Activated CD4-positive, alpha-beta T cell treated with anti-CD3 and anti-CD28 coated beads, Interleukin-2, amount 50 U/mL, for 16 hours (primary cell): ENCODE measurements at regions not wholly inside any gene's neighbourhood (a gene's known extent, or its start where the extent isn't known, plus 50 kb on each side); places are given as distances from the start of the nearest gene placed in this dataset.

Source experiments
- DNase-seq: peaks from one replicate; pipeline ENCODE4 v3.0.0-alpha.2; 2020

DNA sequence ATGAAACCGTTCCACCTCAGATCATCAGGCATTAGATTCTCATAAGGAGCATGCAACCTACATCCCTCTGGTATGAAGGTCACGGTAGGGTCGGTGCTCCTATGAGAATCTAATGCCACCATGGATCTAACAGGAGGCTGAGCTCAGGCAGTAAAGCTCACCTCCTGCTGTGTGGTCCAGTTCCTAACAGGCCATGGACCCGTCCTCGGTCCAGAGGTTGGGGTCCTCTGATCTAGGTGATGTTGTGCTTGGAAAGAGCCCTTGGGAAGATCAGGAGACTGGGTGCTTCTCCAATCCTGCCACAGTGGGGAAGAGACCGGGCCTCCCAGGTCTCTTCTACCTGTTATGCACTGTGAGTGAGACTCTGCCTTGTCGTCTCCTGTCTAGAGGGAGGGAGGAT is 104.6 kb downstream of the ACKR3 start:
- DNase-seq = no peak

DNA sequence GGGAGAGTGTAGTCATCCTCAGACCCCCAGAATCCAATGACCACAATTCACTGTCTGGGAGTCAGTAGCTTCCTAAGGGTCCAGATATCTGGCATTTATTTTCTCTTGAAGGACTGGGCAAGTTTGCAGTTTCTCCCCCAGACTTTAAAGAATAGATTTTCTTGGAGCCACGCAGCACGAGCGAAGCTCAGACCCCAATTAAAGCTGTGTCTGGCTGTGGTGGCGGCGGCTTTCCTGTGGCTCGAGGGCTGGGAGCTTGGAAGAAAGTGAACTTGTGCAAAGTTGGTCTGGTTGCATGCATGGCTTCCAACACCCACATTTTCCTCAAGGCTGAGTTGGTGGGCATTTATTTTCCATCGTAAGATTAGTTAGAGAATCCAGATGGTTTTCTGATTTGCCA is 105.0 kb downstream of the ACKR3 start:
- no peak for DNase-seq

- no peak for DNase-seq
These were observed 105.4 kb downstream of the ACKR3 start for GRCh38 chr2:236675051-236675450.

GRCh38 chr2:236675526-236675925 is 105.9 kb downstream of the ACKR3 start:
- no peak for DNase-seq

DNA sequence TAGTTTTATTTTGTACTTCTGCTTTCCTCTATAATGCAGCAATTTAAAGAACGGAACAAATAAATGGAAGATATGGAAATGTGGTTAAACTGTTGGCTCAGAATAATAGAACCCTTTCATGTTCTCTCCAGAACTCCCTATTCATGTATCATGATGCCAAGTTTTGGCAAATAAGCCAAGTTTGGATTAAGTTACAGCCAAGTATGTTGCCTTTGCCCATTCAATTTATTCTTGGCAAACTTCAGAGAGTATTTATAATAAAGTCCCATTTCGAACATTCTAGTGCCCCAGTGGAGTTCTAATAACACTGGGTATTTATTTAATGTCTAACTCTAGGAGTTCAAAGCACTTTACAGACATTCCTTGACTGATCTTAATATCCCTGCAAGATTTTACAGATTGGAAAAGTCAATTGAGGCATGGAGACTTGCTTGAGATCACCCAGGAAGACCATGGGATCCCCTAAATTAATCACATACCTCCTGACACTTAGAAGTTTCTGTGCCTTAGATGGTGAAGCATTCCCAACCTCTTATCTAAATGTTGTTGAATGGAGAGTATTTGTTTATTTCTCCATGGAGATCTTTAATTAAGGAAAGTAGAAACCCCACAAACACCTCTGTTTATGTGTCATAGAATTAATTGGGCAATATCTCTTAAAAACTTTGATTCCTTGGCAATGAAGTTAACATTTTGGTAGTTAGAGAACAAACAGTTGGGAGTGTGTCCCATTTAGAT is 106.7 kb downstream of the ACKR3 start:
- no peak for DNase-seq

GRCh38 chr2:236677368-236677767 is 107.7 kb downstream of the ACKR3 start:
- no peak for DNase-seq

- DNase-seq = no peak
These were observed 108.8 kb downstream of the ACKR3 start for GRCh38 chr2:236678307-236678975.

- DNase-seq = no peak
These were observed 110.5 kb downstream of the ACKR3 start for GRCh38 chr2:236679884-236680860.

DNA sequence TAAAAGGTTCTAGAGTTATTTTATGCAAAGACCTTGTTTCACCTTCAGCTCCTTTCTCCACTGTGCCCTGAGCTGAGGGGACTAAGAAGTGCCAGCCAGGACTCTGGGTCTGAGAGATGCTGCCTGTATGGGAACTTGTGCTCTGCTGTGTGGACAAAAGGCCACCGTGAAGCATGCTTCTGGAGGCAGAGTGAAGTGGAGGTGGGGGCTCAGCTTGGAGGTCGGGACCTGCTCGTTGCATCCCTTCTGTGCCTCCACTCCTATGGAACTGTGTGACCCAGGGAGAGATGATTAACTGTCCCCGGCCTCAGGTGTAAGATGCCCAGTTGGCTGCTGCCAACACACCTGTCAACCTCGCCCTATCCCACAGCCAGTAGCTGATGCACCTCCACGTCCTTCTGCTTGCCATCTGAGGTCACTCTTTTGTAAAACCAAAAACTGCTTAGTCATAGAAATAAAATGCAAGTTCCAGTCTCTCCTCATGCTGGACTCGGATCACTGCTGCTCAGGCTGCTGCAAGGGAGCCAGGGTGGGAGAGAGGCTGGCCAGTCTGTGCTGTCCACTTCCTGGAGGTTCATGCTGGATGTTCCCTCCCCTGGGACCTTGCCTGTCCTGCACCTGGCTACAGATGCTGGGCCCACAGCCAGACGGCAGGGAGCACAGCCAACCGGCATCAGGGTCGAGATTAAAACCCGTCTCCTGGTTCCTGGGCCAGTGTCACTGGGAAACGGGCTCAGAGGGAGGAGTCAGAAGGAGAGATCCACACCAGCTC is 113.2 kb downstream of the ACKR3 start:
- no peak for DNase-seq

DNA sequence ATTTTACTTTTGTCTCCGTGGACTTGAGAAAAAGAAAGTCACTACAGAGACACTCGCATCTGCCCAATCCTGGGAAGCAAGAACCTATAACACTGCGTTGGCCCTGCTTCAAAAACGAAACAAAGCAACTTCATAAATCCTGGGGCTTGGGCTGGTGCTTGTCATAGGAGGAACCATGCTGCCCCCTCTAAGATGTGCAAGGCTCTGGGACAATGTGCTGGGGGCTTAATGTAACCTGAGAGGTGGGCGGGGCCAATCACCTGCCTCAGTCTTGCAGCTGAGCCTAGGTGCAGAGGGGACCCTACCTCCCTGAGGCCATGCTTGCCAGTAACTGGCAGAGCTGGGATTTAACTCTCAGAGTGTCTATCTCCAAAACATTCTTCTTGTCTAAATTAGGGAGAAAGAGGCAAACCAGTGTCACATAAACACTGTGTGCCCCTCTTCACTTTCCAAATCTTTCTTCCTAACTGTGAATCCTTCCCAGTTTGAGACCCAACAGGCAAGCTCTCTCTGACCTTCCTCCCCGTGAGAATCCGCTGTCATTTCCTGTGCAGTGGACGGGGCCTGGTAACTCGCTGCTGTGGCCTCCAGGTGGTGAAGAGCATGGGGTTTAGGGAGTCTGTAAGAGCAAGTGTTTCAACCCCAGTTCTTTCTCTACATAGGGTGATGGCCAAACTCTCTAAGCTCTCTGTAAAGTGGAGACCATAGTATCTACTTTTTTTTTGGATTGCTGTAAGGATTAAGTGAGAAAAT is 115.1 kb downstream of the ACKR3 start:
- DNase-seq = no peak

- no peak for DNase-seq
These were observed 115.7 kb downstream of the ACKR3 start for GRCh38 chr2:236685361-236685760.

DNA sequence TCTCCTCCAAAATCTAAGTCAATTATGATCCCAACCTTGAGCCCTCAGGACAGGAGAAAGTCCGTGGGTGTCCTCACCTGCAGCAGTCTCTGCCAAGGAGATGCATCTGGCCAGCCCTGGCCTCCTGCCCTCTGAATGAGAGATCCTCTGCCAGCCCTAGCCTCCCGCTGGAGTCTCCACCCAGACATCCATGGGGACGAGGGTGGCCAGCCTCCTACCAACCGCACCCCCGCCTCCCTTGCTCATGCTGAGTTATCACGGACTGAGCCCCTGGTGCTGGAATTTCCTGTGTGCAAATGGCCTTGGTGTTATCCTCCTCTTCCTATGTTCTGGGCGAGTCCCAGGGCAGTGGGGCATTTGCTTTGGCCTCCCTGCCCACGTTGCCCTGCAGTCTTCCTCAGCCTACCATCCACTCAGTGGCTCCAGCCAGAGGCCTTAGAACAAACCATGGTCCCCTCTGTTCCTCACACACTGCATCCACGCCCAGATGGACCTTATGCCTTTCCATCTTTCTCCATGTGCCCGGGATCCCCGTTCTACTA is 116.4 kb downstream of the ACKR3 start:
- DNase-seq = no peak

- no peak for DNase-seq
These were observed 116.9 kb downstream of the ACKR3 start for GRCh38 chr2:236686561-236686960.

- no peak for DNase-seq
These were observed 117.8 kb downstream of the ACKR3 start for GRCh38 chr2:236687296-236687965.

DNA sequence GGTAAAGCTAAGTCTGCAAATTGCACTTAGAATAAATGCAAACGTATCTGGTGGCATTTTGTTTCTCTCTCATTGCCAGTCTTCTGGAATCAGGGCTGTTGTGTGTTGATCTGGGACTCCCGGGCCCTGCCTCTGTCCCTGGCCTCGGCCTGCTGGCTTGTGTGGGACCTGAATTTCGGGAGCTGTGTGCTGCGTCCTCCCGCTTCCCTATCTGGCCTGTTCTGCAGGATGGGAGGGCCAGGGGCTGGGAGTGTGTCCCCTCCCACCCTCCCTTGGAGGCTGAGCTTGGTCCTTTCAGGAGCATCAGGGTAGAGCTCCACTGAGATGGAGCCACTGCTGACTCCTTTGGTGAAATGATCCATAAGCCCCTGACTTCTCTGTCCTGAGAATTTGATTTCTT is 118.5 kb downstream of the ACKR3 start:
- no peak for DNase-seq

DNA sequence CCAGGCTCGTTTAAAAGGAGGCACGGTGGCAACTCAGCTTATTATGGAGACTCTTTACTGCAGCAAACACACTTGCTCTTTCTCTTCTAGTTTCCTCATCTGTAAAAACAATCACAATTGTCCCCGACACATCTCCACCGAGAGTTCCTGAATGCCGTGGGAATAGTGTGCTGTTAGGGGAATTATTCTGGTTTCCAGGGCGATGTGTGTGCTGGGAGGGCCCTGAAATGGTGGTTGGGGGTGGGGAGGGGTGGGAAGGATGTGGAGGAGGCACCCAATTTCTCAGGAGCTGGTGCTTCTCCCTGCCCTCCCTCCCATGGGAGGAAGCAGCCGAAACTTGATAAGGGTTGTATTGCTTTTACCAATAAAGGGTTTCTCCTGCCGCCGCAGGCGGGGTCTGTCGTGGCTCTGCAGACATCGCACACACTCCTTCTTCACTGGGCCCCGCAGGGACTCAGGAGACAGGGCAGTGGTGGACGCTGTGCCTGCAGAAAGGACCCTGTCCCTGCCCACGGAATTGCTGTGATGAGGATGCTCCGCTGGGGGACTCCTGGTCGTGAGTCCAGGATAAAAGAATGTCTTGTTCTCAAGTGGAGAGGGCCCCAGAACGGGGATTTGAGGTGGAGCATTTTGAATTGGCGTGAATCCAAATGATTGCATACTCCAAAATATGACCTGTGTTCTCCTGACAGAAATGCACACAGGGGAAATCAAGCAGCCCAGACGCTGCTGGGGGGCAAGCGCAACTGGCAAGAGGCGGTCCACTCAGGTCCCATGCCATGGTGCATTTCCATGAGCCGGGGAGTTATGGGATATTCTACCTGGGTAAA is 119.2 kb downstream of the ACKR3 start:
- DNase-seq = no peak

DNA sequence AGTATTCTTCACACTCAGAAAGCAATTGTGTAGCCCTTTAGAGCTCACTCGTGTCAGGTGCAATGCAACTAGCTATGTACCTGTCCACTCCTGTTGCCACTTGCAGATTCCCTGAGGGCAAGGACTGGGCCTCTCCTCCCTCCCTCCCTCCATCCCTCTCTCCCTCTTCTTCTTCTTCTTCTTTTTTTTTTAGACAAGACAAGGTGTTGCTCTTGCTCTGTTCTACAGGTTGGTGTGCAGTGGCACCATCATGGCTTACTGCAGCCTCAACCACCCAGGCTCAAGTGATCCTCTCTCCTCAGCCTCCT is 119.7 kb downstream of the ACKR3 start:
- DNase-seq = no peak

GRCh38 chr2:236689981-236690380 is 120.4 kb downstream of the ACKR3 start:
- DNase-seq = no peak

- no peak for DNase-seq
These were observed 121.1 kb downstream of the ACKR3 start for GRCh38 chr2:236690726-236691125.

- no peak for DNase-seq
These were observed 122.2 kb downstream of the ACKR3 start for GRCh38 chr2:236691799-236692167.
